Activated CD4-positive, alpha-beta T cell treated with anti-CD3 and anti-CD28 coated beads, Interleukin-2, amount 10 ng/mL, durations not matched to agents 7 days and 5 days (primary cell): ENCODE measurements at regions not wholly inside any gene's neighbourhood (a gene's known extent, or its start where the extent isn't known, plus 50 kb on each side); places are given as distances from the start of the nearest gene placed in this dataset.
A peak's percentile ranks its signal among the peaks of the same experiment; 100 is the strongest.

ENCODE experiments used
- CTCF ChIA-PET: fragments of 350-600 bp; sonication (Branson Sonifier 250); formaldehyde crosslinking; loops from one replicate; lab custom pipeline; 2021; ENCODE audit warnings: antibody characterized with exemption; lab: Charles Lee
- POLR2A ChIA-PET: fragments of 350-600 bp; sonication (Branson Sonifier 250); formaldehyde crosslinking; loops from one replicate; lab custom pipeline; 2021; ENCODE audit warnings: antibody characterized with exemption; lab: Charles Lee
- DNase-seq: peaks from one replicate; pipeline ENCODE4 v3.0.0-alpha.2; 2020
- H3K27ac Mint-ChIP-seq: one replicate; pipeline ENCODE4 v1.8.0; 2021; ENCODE audit warnings: mild to moderate bottlenecking, moderate library complexity, mixed read lengths
- H3K27me3 Mint-ChIP-seq: one replicate; pipeline ENCODE4 v1.8.0; 2021; ENCODE audit warnings: mixed read lengths
- H3K36me3 Mint-ChIP-seq: one replicate; pipeline ENCODE4 v1.8.0; 2021; ENCODE audit warnings: low read depth, mixed read lengths
- H3K4me1 Mint-ChIP-seq: one replicate; pipeline ENCODE4 v1.8.0; 2021; ENCODE audit warnings: mixed read lengths
- H3K4me3 Mint-ChIP-seq: one replicate; pipeline ENCODE4 v1.8.0; 2021; ENCODE audit warnings: mild to moderate bottlenecking, moderate library complexity, mixed read lengths
- H3K9me3 Mint-ChIP-seq: one replicate; pipeline ENCODE4 v1.8.0; 2021; ENCODE audit warnings: mixed read lengths

DNA sequence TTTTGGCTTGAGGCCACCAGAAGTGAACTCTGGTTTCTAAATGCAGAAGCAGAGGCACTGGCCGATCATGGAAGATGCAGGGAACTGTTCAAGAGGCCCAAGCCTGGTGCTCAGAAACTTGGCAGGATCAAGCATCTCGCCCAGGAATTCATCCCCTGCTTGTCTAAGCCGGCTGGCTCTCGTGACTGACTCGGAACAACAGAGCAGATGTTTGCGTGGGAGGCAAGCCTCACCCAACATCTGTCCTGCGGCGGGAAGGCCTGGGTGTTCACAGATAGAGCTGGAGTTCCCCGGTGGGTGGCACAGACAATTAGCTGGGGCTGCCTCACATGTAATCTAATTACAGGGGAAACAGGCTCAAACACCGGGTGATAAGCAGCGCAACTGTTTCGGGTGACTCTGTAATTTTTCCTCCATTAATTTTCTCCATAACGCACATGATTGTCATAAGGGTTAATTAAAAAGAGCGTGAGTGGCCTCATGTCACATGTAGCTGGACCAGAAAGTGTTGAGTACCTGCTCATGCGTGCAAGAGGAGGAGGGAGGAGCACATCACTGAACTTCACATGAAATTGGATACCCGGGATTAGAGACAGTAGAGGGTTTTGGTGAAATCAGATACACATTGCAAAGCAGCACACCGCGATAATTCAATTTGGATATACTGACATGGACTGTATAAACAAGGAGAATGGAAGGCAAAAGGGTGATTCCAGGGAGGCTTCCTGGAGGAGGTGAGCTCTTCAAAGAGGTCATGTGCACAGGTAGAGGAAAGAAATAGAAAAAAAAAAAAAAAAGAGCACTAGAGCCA is 180.0 kb downstream of the ETS2 start:
- H3K36me3 Mint-ChIP-seq, result peaks cover 2% of the 10 kb centered on the region
- DNase-seq, result peak; percentile 42
- CTCF ChIA-PET, result interaction anchor here (0.6 to 1.2 kb wide), 4 partner anchors 9 to 159 kb away, joined by 3 read pairs; no protein-coding TSS in a partner anchor
- H3K9me3 Mint-ChIP-seq, result no peaks in the 10 kb centered on the region
- peaks cover 4% of the 10 kb centered on the region for H3K27me3 Mint-ChIP-seq
- H3K4me1 Mint-ChIP-seq, result peaks cover 41% of the 10 kb centered on the region
- peak overlapping the region; percentile 78 for H3K27ac Mint-ChIP-seq
- peak overlapping the region; percentile 49 for H3K4me3 Mint-ChIP-seq
- POLR2A ChIA-PET, result no interaction called here

DNA sequence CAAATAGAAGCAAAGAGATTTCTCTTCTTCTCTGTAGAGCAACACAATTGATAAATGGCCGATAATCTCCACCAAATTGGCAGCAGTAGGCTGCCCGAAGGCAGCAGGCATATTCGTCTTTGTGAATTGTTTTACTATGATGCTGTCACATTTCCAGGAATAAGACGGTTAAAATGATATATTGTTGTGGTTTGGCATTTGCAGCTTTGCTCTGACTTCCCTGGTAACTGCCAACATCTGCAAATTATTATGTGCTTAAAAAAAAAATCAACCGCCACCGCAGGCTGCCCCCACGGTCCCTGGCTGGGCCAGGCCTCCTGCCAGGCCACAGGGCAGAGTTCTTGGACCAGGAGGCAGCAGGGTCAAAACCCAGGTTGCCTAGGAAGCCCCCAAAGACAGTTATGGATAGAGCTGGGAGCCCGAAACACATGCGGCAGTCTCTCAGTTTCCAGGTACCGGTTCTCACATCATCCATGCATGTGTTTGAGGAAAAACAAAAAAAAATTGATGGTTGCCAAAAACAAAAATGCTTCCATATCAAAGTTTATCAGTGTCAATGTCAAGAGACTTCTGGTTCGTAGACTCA is 179.3 kb downstream of the ETS2 start:
- no peak for DNase-seq
- Mint-ChIP-seq H3K27me3 (peaks cover 4% of the 10 kb centered on the region), H3K36me3 (peaks cover 2% of the 10 kb centered on the region), H3K27ac (peak overlapping the region; percentile 78), H3K4me1 (peaks cover 48% of the 10 kb centered on the region), H3K4me3 (peak overlapping the region; percentile 49), H3K9me3 (no peaks in the 10 kb centered on the region)
- POLR2A ChIA-PET, result no interaction called here
- CTCF ChIA-PET, result interaction anchor here (1.0 to 1.2 kb wide), 2 partner anchors 10 to 159 kb away, joined by 3 read pairs; no protein-coding TSS in a partner anchor

DNA sequence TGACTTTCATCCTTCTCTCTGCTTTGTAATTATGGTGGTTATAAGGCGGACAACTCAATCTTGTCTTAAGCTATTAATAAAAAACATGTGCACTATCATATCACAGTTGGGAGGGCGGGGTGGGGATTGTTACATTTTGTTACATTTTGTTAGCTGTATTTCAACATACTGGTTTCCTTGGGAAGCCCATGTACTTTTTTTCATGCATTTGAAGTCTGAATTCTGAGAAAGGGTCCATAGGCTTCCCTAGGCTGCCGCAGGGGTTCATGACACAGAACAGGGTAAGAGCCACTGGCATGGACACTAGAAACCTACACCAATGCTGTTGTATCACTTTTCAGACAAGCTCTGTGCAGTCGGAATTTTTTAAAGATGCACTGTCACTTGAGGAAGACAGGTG is 178.8 kb downstream of the ETS2 start:
- ChIA-PET POLR2A (no interaction called here), CTCF (interaction anchor here (1.0 to 1.9 kb wide), 2 partner anchors 11 to 158 kb away, joined by 3 to 6 read pairs; no protein-coding TSS in a partner anchor)
- Mint-ChIP-seq H3K4me1 (peaks cover 53% of the 10 kb centered on the region), H3K27ac (peak overlapping the region; percentile 78), H3K27me3 (peaks cover 4% of the 10 kb centered on the region), H3K9me3 (no peaks in the 10 kb centered on the region), H3K36me3 (peaks cover 2% of the 10 kb centered on the region), H3K4me3 (no peak overlapping the region)
- DNase-seq, result no peak

DNA sequence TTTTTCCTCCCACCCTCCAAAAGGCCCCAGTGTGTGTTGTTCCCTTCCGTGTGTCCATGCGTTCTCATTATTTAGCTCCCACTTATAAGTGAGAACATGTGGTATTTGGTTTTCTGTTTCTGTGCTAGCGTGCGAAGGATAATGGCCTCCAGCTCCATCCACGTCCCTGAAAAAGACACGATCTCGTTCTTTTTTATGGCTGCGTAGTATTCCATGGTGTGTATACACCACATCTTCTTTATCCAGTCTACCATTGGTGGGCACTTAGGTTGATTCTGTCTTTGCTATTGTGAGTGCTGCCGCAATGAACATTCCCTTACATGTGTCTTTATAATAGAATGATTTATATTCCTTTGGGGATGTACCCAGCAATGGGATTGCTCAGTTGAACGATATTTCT is 177.8 kb downstream of the ETS2 start:
- Mint-ChIP-seq H3K4me3 (no peak overlapping the region), H3K27me3 (no peaks in the 10 kb centered on the region), H3K36me3 (peaks cover 2% of the 10 kb centered on the region)

DNA sequence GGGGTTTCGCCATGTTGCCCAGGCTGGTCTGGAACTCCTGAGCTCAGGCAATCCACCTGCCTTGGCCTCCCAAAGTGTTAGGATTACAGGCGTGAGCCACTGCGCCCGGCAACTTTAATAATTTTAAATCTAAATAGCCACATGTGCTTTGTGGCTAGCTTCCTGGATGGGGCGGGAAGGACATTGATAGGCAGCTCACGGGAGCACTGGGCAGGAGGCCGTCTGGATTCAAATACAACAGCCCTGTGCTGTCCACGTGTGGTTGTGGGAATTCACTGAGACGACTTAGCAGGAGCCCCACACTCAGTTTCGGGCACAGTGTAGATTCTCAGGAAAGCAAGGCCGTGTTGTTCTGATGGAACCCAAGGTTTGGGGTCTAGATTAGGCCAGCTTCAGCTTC is 177.1 kb downstream of the ETS2 start:
- H3K27me3 Mint-ChIP-seq, result no peaks in the 10 kb centered on the region
- DNase-seq, result no peak
- H3K27ac Mint-ChIP-seq, result no peak overlapping the region
- CTCF ChIA-PET, result interaction anchor here (1.4 to 1.9 kb wide), 2 partner anchors 9 to 21 kb away, joined by 5 to 6 read pairs; no protein-coding TSS in a partner anchor
- no peak overlapping the region for H3K4me3 Mint-ChIP-seq
- H3K36me3 Mint-ChIP-seq, result peaks cover 2% of the 10 kb centered on the region
- POLR2A ChIA-PET, result no interaction called here
- H3K9me3 Mint-ChIP-seq, result no peaks in the 10 kb centered on the region
- peaks cover 52% of the 10 kb centered on the region for H3K4me1 Mint-ChIP-seq

More for the DNA sequence above, 177.8 kb downstream of the ETS2 start:
- no peak overlapping the region for H3K27ac Mint-ChIP-seq
- ChIA-PET CTCF (interaction anchor here (1.9 kb wide), 1 partner anchor 10 kb away, joined by 6 read pairs; no protein-coding TSS in a partner anchor), POLR2A (no interaction called here)
- H3K4me1 Mint-ChIP-seq, result peaks cover 54% of the 10 kb centered on the region
- no peak for DNase-seq
- no peaks in the 10 kb centered on the region for H3K9me3 Mint-ChIP-seq

DNA sequence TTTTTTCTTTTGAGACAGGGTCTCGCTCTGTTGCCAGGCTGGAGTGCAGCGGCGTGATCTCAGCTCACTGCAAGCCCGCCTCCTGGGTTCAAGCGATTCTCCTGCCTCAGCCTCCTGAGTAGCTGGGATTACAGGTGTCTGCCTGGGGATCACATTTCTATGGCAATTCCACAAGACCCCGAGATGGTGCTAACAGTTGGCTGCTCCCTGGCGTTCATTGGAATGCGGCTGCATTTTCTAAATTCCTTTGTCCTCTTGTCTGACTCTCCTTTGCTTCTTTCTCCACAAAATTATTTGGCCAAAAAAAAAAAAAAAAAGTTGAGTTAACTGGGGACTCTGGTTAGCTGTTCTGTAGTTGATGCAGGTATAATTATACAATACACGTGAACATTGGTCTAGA is 176.4 kb downstream of the ETS2 start:
- Mint-ChIP-seq H3K9me3 (no peaks in the 10 kb centered on the region), H3K4me3 (no peak overlapping the region), H3K27ac (no peak overlapping the region), H3K4me1 (peaks cover 54% of the 10 kb centered on the region), H3K36me3 (peaks cover 2% of the 10 kb centered on the region), H3K27me3 (no peaks in the 10 kb centered on the region)
- DNase-seq, result no peak
- CTCF ChIA-PET, result interaction anchor here (1.4 kb wide), 1 partner anchor 22 kb away, joined by 5 read pairs; no protein-coding TSS in a partner anchor
- POLR2A ChIA-PET, result no interaction called here

DNA sequence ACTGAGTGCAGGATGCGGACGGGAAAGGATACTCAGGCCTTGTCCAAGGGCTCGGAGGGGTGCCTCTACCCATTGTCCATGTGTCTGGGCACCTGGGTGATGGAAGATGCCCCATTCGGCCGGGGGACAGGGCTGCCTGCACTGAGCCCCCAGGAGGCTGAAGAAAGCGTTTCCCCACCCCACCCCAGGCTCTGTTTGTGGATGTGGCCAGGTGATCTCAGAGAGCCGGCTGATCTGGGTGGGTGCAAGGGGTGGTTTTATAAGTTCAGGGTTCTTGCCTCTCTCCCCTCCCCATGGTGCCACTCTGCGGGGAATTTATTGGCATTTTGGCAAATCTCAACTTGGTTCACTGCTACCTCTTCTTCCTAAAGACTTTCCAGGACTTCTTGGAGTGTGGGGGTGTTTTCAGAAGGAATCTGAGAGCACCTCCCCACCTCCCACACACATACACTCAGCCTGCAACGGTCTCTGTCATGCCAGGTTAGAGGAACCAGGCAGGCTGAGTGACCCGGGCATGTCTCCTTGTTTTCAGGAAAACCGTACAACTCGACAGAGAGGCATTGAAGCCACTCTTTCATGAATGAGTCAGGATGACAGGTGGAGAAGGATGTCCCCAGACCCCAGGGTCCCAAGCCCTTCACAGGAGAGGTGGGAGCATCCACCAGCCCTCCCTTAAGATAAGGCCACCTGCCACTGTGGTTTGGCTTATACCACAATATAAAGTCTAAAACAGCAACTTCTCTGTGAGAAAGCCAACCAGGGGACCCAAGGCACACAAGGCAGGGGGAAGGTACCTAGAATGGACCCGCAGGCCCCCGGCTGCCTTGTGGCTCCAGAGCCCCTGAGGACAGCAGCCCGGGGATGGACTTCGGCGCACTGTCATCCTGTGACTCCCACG is 174.9 kb downstream of the ETS2 start:
- Mint-ChIP-seq H3K4me3 (no peak overlapping the region), H3K36me3 (peaks cover 2% of the 10 kb centered on the region), H3K9me3 (no peaks in the 10 kb centered on the region), H3K27ac (peak overlapping the region; percentile 65), H3K27me3 (no peaks in the 10 kb centered on the region), H3K4me1 (peaks cover 54% of the 10 kb centered on the region)
- no peak for DNase-seq
- ChIA-PET CTCF (interaction anchor here (1.1 to 1.7 kb wide), 3 partner anchors 12 to 32 kb away, joined by 3 to 4 read pairs (median 3); no protein-coding TSS in a partner anchor), POLR2A (no interaction called here)

DNA sequence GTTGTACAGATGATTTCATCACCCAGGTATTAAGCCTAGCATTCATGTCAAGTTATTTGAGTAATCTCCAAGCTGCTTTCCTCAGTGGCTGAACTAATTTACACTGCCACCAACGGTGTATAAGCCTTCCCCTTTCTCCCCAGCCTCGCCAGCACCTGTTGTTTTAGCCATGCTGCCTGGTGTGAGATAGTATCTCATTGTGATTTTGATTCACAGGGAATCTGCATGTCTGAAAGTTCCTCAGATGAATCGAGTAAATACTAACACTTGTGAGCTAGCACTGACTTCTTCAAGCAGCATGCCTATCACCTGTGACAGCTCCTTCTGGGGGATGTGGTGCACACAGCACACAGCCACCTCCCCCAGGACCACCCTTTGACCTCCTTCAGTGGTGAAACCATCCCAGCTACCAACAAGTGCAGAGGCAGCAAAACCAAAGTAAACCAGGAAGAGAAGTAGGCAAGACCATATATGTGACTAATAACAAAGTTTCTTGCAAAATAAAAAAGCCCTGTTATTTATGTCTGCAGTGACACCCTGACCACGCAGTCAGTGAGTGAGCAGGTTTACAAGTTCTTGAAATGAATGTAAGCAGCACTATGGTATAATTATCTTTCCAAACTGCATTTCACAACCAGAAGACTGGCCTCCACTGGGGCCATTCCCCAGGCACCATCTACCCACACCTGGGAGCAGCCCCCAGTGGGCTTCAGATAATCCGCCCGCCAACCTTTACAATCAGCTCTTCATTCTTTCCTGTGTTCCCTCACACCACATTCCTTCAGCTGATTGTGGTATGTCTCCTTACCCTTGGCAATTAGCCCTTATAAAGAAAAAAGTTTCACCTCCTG is 173.8 kb downstream of the ETS2 start:
- POLR2A ChIA-PET, result interaction anchor here (0.7 kb wide), 1 partner anchor 9 kb away, joined by 3 read pairs; no protein-coding TSS in a partner anchor
- no peak overlapping the region for H3K4me3 Mint-ChIP-seq
- H3K27me3 Mint-ChIP-seq, result no peaks in the 10 kb centered on the region
- peaks cover 43% of the 10 kb centered on the region for H3K4me1 Mint-ChIP-seq
- peaks cover 2% of the 10 kb centered on the region for H3K36me3 Mint-ChIP-seq
- no peaks in the 10 kb centered on the region for H3K9me3 Mint-ChIP-seq
- CTCF ChIA-PET, result interaction anchor here (1.1 to 1.7 kb wide), 3 partner anchors 11 to 31 kb away, joined by 3 to 4 read pairs (median 3); no protein-coding TSS in a partner anchor
- H3K27ac Mint-ChIP-seq, result peak overlapping the region; percentile 61
- no peak for DNase-seq

DNA sequence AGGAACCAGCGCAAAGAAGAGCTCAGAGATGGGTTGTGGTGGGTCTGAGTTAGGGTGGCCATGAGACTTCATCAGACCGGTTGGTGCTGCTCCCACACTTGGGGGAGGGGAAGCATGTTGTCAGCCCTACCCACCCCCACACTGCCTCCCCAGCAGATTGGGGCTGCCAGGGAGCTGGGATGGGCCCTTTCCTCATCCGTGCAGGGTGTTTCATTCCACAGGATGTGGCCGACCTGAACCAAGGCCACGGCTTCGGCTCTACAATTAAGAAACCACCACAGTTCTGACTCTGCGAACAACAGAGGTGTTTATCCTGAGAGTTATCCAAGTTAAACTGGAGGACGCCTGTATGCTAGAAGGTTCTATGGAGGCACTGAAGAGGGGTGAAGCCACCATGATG is 171.2 kb downstream of the ETS2 start:
- Mint-ChIP-seq H3K36me3 (no peaks in the 10 kb centered on the region), H3K4me3 (no peak overlapping the region), H3K27me3 (no peaks in the 10 kb centered on the region), H3K4me1 (peaks cover 34% of the 10 kb centered on the region), H3K27ac (no peak overlapping the region), H3K9me3 (no peaks in the 10 kb centered on the region)
- DNase-seq, result no peak
- ChIA-PET CTCF (interaction anchor here (0.8 to 1.0 kb wide), 2 partner anchors 9 to 19 kb away, joined by 4 read pairs; no protein-coding TSS in a partner anchor), POLR2A (no interaction called here)

DNA sequence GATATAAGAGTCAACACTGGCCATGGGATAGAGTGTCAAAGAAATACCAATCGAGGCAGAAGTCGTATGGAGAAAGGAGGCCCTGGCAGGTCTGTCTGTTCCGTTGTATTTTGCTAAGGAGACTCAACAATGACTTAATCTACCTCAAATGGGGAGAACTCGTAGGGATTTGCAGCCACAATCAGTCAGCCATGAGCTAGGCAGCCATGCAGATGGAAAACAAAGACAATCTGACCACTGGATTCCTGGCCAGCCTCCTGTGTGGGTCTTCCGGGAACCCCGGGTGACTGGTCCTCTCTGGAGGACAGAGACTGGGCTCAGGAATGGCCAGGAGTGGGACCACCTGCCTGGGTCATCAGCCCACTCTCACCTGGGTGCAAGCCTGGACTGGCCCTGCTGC is 167.8 kb downstream of the ETS2 start:
- Mint-ChIP-seq H3K4me1 (peaks cover 7% of the 10 kb centered on the region), H3K4me3 (no peak overlapping the region), H3K9me3 (no peaks in the 10 kb centered on the region), H3K36me3 (no peaks in the 10 kb centered on the region), H3K27ac (no peak overlapping the region), H3K27me3 (no peaks in the 10 kb centered on the region)
- no peak for DNase-seq
- POLR2A ChIA-PET, result no interaction called here
- CTCF ChIA-PET, result interaction anchor here (1.0 to 1.9 kb wide), 2 partner anchors 10 to 14 kb away, joined by 3 to 6 read pairs; no protein-coding TSS in a partner anchor

DNA sequence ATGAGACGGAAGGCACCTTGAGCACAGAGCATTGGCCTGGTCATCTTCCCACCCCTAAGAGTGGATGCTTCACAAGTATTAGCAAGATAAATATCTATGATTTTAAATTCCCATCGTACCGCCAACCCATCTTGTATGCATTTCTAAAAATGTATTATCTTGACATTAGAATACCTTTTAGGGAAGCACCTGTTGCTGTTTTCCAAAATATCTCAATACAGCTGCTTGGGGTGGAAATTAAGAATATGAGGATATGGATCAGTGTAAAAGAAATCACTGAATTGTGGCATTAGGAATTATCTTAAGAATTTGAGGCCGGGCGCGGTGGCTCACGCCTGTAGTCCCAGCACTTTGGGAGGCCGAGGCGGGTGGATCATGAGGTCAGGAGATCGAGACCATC is 166.3 kb downstream of the ETS2 start:
- H3K9me3 Mint-ChIP-seq, result no peaks in the 10 kb centered on the region
- no peaks in the 10 kb centered on the region for H3K27me3 Mint-ChIP-seq
- H3K27ac Mint-ChIP-seq, result no peak overlapping the region
- H3K36me3 Mint-ChIP-seq, result no peaks in the 10 kb centered on the region
- no peak overlapping the region for H3K4me3 Mint-ChIP-seq
- peaks cover 5% of the 10 kb centered on the region for H3K4me1 Mint-ChIP-seq
- DNase-seq, result no peak
- ChIA-PET POLR2A (no interaction called here), CTCF (interaction anchor here (0.9 kb wide), 1 partner anchor 10 kb away, joined by 3 read pairs; no protein-coding TSS in a partner anchor)
